Mucosa of stomach (tissue), 1 donor: ENCODE measurements at regions not wholly inside any gene's neighbourhood (a gene's known extent, or its start where the extent isn't known, plus 50 kb on each side); places are given as distances from the start of the nearest gene placed in this dataset.
"Not testable (repeated sequence)": the region's sequence is repeated elsewhere in the genome, so short reads cannot be mapped to it uniquely, and the experiment has no call there.

Experiments
- H3K27me3 ChIP-seq: one replicate; pipeline ENCODE4 v1.7.0; 2013; ENCODE audit warnings: mild to moderate bottlenecking, low read length; ENCODE audit not compliant: control insufficient read depth, insufficient read depth
- H3K36me3 ChIP-seq: one replicate; pipeline ENCODE4 v1.7.0; 2013; ENCODE audit warnings: low read length; ENCODE audit not compliant: control insufficient read depth, insufficient read depth
- H3K4me1 ChIP-seq: one replicate; pipeline ENCODE4 v1.7.0; 2013; ENCODE audit warnings: mild to moderate bottlenecking, low read length; ENCODE audit not compliant: control insufficient read depth, insufficient read depth
- H3K4me3 ChIP-seq: one replicate; pipeline ENCODE4 v1.7.0; 2013; ENCODE audit warnings: low read length
- H3K9ac ChIP-seq: one replicate; pipeline ENCODE4 v1.7.0; 2013; ENCODE audit warnings: mild to moderate bottlenecking, low read length, moderate library complexity
- H3K9me3 ChIP-seq: one replicate; pipeline ENCODE4 v1.7.0; 2013; ENCODE audit warnings: mild to moderate bottlenecking, low read length, moderate library complexity; ENCODE audit not compliant: control insufficient read depth
- donor health status: Pancreatic carcinoma.

DNA sequence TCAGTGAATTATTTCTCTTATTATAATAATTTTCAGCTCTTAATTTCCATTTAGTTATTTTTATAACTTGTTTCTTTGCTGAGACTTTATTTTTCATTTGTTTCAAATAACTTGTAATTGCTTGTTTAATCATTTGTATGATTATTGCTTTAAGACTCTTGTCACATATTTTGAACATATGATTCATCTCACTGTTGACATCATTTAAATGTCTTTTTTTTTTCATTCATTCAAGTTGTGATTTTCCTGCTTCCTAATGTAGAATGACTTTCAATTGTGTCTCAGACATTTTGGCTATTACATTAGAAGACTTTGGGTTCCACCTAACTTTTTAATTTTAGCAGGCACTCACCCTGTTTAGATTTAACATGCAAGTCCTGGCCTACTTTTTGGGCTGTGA is 234.8 kb upstream of the DIPK2B start:
- Histone ChIP-seq H3K4me1 (no peaks in the 10 kb centered on the region), H3K4me3 (no peak overlapping the region), H3K9ac (no peak overlapping the region), H3K36me3 (no peaks in the 10 kb centered on the region), H3K9me3 (no peaks in the 10 kb centered on the region), H3K27me3 (no peaks in the 10 kb centered on the region)

DNA sequence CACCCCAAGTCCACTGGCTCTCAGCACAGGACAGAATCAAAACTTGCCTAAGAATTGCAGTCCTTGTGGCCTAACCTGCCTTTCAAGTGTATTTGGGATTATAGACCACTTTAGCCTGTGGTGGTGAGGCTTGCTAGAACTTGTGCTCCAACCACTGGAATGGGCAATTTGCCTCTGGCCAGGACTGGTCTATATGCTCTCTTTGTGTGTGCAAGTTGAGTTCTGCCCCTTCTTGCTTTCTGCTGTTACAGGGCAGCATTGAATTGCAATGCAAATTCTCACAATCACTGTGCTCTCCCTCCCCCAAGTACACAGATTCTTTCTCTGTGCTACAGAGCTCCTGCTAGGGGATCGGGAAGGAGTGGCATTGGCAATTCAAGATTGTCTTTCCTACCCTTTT is 233.6 kb upstream of the DIPK2B start:
- Histone ChIP-seq H3K4me3 (no peak overlapping the region), H3K27me3 (no peaks in the 10 kb centered on the region), H3K36me3 (no peaks in the 10 kb centered on the region), H3K9ac (no peak overlapping the region), H3K9me3 (no peaks in the 10 kb centered on the region), H3K4me1 (no peaks in the 10 kb centered on the region)

DNA sequence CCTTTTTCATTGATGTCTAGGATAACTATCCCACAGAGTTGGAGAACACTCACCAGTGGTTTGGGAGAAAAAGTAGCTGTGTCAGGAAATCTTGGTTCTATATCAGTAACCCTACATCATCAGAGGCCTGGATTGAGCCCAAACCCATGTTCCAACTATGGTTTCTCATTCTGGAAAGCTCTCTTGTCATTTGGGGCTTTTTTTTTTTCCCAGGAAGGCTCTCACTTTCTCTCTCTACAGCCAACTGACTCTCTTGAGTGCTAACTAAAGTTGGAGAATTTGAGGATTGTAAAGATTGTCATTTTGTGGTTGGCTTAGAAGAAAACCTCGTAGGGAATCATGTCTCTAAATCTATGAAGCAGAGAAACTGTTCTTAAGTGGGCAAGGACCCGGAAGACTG is 228.2 kb upstream of the DIPK2B start:
- H3K4me1 ChIP-seq = no peaks in the 10 kb centered on the region
- no peaks in the 10 kb centered on the region for H3K9me3 ChIP-seq
- no peaks in the 10 kb centered on the region for H3K27me3 ChIP-seq
- no peak overlapping the region for H3K9ac ChIP-seq
- H3K4me3 ChIP-seq = no peak overlapping the region
- no peaks in the 10 kb centered on the region for H3K36me3 ChIP-seq

- H3K4me3 ChIP-seq = no peak overlapping the region
- no peaks in the 10 kb centered on the region for H3K27me3 ChIP-seq
- no peak overlapping the region for H3K9ac ChIP-seq
- H3K9me3 ChIP-seq = no peaks in the 10 kb centered on the region
- no peaks in the 10 kb centered on the region for H3K36me3 ChIP-seq
- H3K4me1 ChIP-seq = no peaks in the 10 kb centered on the region
Measured at GRCh38 chrX:45424326-45424725, 223.7 kb upstream of the DIPK2B start.

GRCh38 chrX:45422216-45422925 is 221.7 kb upstream of the DIPK2B start:
- no peak overlapping the region for H3K4me3 ChIP-seq
- H3K9ac ChIP-seq = no peak overlapping the region
- no peaks in the 10 kb centered on the region for H3K9me3 ChIP-seq
- H3K27me3 ChIP-seq = no peaks in the 10 kb centered on the region
- H3K4me1 ChIP-seq = no peaks in the 10 kb centered on the region
- H3K36me3 ChIP-seq = no peaks in the 10 kb centered on the region

DNA sequence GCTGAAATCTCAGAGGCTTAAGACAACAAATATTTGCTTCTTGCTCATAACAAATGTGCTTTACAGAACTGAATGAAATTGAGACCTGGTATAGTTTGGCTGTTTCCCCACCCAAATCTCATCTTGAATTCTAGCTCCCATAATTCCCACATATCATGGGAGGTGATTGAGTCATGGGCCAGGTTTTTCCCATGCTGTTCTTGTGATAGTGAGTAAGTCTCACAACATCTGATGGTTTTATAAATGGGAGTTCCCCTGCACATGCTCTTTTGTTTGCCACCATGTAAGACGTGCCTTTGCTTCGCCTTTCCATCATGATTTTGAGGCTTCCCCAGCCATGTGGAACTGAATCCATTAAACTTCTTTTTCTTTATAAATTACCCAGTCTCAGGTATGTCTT is 221.1 kb upstream of the DIPK2B start:
- H3K9me3 ChIP-seq = no peaks in the 10 kb centered on the region
- no peak overlapping the region for H3K4me3 ChIP-seq
- H3K36me3 ChIP-seq = no peaks in the 10 kb centered on the region
- H3K9ac ChIP-seq = no peak overlapping the region
- H3K4me1 ChIP-seq = no peaks in the 10 kb centered on the region
- H3K27me3 ChIP-seq = no peaks in the 10 kb centered on the region

GRCh38 chrX:45404206-45404605 is 203.5 kb upstream of the DIPK2B start:
- no peaks in the 10 kb centered on the region for H3K9me3 ChIP-seq
- H3K36me3 ChIP-seq = no peaks in the 10 kb centered on the region
- H3K4me3 ChIP-seq = no peak overlapping the region
- no peak overlapping the region for H3K9ac ChIP-seq
- no peaks in the 10 kb centered on the region for H3K27me3 ChIP-seq
- no peaks in the 10 kb centered on the region for H3K4me1 ChIP-seq

- Histone ChIP-seq H3K4me1 (no peaks in the 10 kb centered on the region), H3K27me3 (no peaks in the 10 kb centered on the region), H3K9ac (no peak overlapping the region), H3K36me3 (no peaks in the 10 kb centered on the region), H3K4me3 (no peak overlapping the region), H3K9me3 (no peaks in the 10 kb centered on the region)
Measured at GRCh38 chrX:45401923-45402322, 201.2 kb upstream of the DIPK2B start.

- H3K9ac ChIP-seq, H3K9me3 ChIP-seq, H3K36me3 ChIP-seq, H3K27me3 ChIP-seq, H3K4me1 ChIP-seq, H3K4me3 ChIP-seq: not testable (repeated sequence)
Measured at GRCh38 chrX:45400951-45401725, 200.5 kb upstream of the DIPK2B start.

DNA sequence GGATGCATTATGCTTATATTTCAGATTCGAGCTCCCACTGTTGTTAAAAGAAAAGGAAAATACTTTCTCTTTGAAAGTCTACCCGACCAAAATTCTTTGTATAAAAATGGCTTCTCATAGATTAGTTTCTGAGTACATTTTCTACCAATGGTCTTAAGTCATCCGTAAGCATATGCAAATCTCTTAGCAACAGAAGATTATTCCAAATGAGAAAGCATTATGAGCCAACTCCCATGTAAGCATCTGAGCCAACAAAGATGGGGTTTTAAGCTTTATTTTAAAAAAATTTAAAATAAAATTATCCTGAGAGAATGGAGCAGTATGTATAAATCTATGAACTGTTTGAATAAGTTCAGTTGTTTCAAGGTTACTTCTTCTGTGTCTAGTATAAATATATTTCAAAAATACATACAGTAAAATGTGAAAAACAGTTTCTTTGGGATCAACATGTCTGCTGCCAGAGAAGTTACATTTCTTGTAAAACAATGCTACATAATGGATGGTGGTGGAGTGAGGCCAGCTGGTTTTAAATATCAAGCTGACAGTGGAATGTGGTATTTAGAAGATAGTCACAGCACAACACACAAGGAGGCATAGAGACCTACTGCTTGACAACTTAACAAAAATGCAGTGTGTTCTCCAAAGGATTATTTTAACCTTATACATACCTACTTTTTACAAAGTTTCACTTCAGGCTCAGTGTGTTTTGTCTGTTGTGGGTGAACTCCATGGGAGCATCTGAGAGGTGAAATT is 199.5 kb upstream of the DIPK2B start:
- H3K4me1 ChIP-seq = no peaks in the 10 kb centered on the region
- no peak overlapping the region for H3K9ac ChIP-seq
- H3K4me3 ChIP-seq = no peak overlapping the region
- no peaks in the 10 kb centered on the region for H3K36me3 ChIP-seq
- H3K9me3 ChIP-seq = no peaks in the 10 kb centered on the region
- no peaks in the 10 kb centered on the region for H3K27me3 ChIP-seq

DNA sequence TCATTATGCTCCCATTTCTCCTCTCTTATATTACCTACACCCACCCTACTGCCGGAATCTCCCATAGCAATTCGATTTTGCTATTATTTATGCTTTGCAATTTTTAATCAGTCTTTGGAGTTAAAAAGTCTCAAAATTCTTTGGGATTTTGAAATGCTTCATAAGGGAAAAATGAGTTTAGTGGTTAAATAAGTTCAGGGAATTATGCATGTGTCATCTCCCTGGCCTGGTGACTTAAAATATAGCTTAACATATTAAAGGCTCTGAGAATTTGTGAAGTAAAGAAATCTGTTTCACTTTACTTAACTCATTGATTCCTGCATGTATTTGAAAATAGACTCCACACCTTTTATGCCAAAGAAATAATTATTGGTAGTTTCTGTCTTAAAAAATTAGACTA is 185.1 kb upstream of the DIPK2B start:
- no peak overlapping the region for H3K9ac ChIP-seq
- H3K9me3 ChIP-seq = no peaks in the 10 kb centered on the region
- H3K4me1 ChIP-seq = no peaks in the 10 kb centered on the region
- H3K4me3 ChIP-seq = no peak overlapping the region
- H3K27me3 ChIP-seq = no peaks in the 10 kb centered on the region
- no peaks in the 10 kb centered on the region for H3K36me3 ChIP-seq

- Histone ChIP-seq H3K4me1 (no peaks in the 10 kb centered on the region), H3K36me3 (no peaks in the 10 kb centered on the region), H3K4me3 (no peak overlapping the region), H3K27me3 (no peaks in the 10 kb centered on the region), H3K9me3 (no peaks in the 10 kb centered on the region), H3K9ac (no peak overlapping the region)
Measured at GRCh38 chrX:45381841-45382240, 181.2 kb upstream of the DIPK2B start.
